HUES6 (cell line): ENCODE measurements at regions not wholly inside any gene's neighbourhood (a gene's known extent, or its start where the extent isn't known, plus 50 kb on each side); places are given as distances from the start of the nearest gene placed in this dataset.

Experiments used
- H3K27ac ChIP-seq: 2 replicates; pipeline ENCODE4 v1.7.0; 2013; ENCODE audit warnings: low read depth, mild to moderate bottlenecking, low read length, inconsistent platforms
- H3K27me3 ChIP-seq: 2 replicates; pipeline ENCODE4 v1.6.1; 2013; ENCODE audit warnings: low read length; ENCODE audit not compliant: control insufficient read depth, insufficient read depth
- H3K36me3 ChIP-seq: 2 replicates; pipeline ENCODE4 v1.6.1; 2013; ENCODE audit warnings: low read length; ENCODE audit not compliant: control insufficient read depth, insufficient read depth
- H3K4me1 ChIP-seq: 2 replicates; pipeline ENCODE4 v1.6.1; 2013; ENCODE audit warnings: low read length; ENCODE audit not compliant: control insufficient read depth, insufficient read depth
- H3K4me3 ChIP-seq: 2 replicates; pipeline ENCODE4 v1.5.1; 2013; ENCODE audit warnings: low read depth, low read length
- H3K9ac ChIP-seq: one replicate; pipeline ENCODE4 v1.6.1; 2013; ENCODE audit warnings: mild to moderate bottlenecking, low read length
- H3K9me3 ChIP-seq: 2 replicates; pipeline ENCODE4 v1.6.1; 2013; ENCODE audit warnings: low read depth, low read length; ENCODE audit not compliant: control insufficient read depth, insufficient read depth

- no peaks in the 10 kb centered on the region for H3K9me3 ChIP-seq
- H3K4me3 ChIP-seq: no peak overlapping the region
- no peaks in the 10 kb centered on the region for H3K27me3 ChIP-seq
- H3K9ac ChIP-seq: no peak overlapping the region
- no peaks in the 10 kb centered on the region for H3K36me3 ChIP-seq
- no peak overlapping the region for H3K27ac ChIP-seq
- no peaks in the 10 kb centered on the region for H3K4me1 ChIP-seq
Observed at GRCh38 chr17:79305768-79306423, 231.3 kb downstream of the ENGASE start.

- no peaks in the 10 kb centered on the region for H3K36me3 ChIP-seq
- H3K27ac ChIP-seq: no peak overlapping the region
- H3K4me1 ChIP-seq: no peaks in the 10 kb centered on the region
- no peaks in the 10 kb centered on the region for H3K9me3 ChIP-seq
- no peaks in the 10 kb centered on the region for H3K27me3 ChIP-seq
- no peak overlapping the region for H3K9ac ChIP-seq
- no peak overlapping the region for H3K4me3 ChIP-seq
Observed at GRCh38 chr17:79305376-79305767, 230.7 kb downstream of the ENGASE start.

GRCh38 chr17:79304884-79305283, 230.3 kb downstream of the ENGASE start:
- H3K9me3 ChIP-seq: no peaks in the 10 kb centered on the region
- H3K4me1 ChIP-seq: no peaks in the 10 kb centered on the region
- H3K27me3 ChIP-seq: no peaks in the 10 kb centered on the region
- H3K27ac ChIP-seq: no peak overlapping the region
- no peak overlapping the region for H3K4me3 ChIP-seq
- H3K36me3 ChIP-seq: no peaks in the 10 kb centered on the region
- no peak overlapping the region for H3K9ac ChIP-seq

- no peaks in the 10 kb centered on the region for H3K4me1 ChIP-seq
- H3K27ac ChIP-seq: no peak overlapping the region
- no peak overlapping the region for H3K9ac ChIP-seq
- H3K27me3 ChIP-seq: 0 out of 2 replicates have a peak, but pooled peaks cover under 1% of the 10 kb centered on the region
- no peaks in the 10 kb centered on the region for H3K9me3 ChIP-seq
- H3K4me3 ChIP-seq: no peak overlapping the region
- H3K36me3 ChIP-seq: no peaks in the 10 kb centered on the region
Observed at GRCh38 chr17:79303641-79304205, 229.1 kb downstream of the ENGASE start.

- Histone ChIP-seq H3K9ac (no peak overlapping the region), H3K27me3 (peaks cover 17% of the 10 kb centered on the region; the same call in 1 of the 2 replicates), H3K36me3 (no peaks in the 10 kb centered on the region), H3K4me3 (no peak overlapping the region), H3K27ac (no peak overlapping the region), H3K9me3 (no peaks in the 10 kb centered on the region), H3K4me1 (no peaks in the 10 kb centered on the region)
Observed at GRCh38 chr17:79301469-79301868, 226.8 kb downstream of the ENGASE start.

GRCh38 chr17:79299349-79299748, 224.7 kb downstream of the ENGASE start:
- H3K4me1 ChIP-seq: no peaks in the 10 kb centered on the region
- H3K9ac ChIP-seq: no peak overlapping the region
- H3K4me3 ChIP-seq: no peak overlapping the region
- H3K27me3 ChIP-seq: peaks cover 29% of the 10 kb centered on the region
- H3K9me3 ChIP-seq: no peaks in the 10 kb centered on the region
- no peaks in the 10 kb centered on the region for H3K36me3 ChIP-seq
- no peak overlapping the region for H3K27ac ChIP-seq

GRCh38 chr17:79298799-79299198, 224.2 kb downstream of the ENGASE start:
- H3K9me3 ChIP-seq: no peaks in the 10 kb centered on the region
- peaks cover 33% of the 10 kb centered on the region for H3K27me3 ChIP-seq
- no peak overlapping the region for H3K4me3 ChIP-seq
- H3K9ac ChIP-seq: no peak overlapping the region
- no peaks in the 10 kb centered on the region for H3K36me3 ChIP-seq
- H3K27ac ChIP-seq: no peak overlapping the region
- no peaks in the 10 kb centered on the region for H3K4me1 ChIP-seq

GRCh38 chr17:79296243-79296642, 221.6 kb downstream of the ENGASE start:
- no peaks in the 10 kb centered on the region for H3K36me3 ChIP-seq
- no peaks in the 10 kb centered on the region for H3K9me3 ChIP-seq
- no peak overlapping the region for H3K27ac ChIP-seq
- H3K4me1 ChIP-seq: no peaks in the 10 kb centered on the region
- no peak overlapping the region for H3K9ac ChIP-seq
- H3K4me3 ChIP-seq: no peak overlapping the region
- H3K27me3 ChIP-seq: peaks cover 50% of the 10 kb centered on the region

- Histone ChIP-seq H3K4me3 (no peak overlapping the region), H3K27me3 (peaks cover 58% of the 10 kb centered on the region), H3K27ac (no peak overlapping the region), H3K4me1 (no peaks in the 10 kb centered on the region), H3K9ac (no peak overlapping the region), H3K9me3 (no peaks in the 10 kb centered on the region), H3K36me3 (no peaks in the 10 kb centered on the region)
Observed at GRCh38 chr17:79295307-79295706, 220.7 kb downstream of the ENGASE start.

- H3K9ac ChIP-seq: no peak overlapping the region
- H3K4me3 ChIP-seq: no peak overlapping the region
- no peaks in the 10 kb centered on the region for H3K9me3 ChIP-seq
- no peaks in the 10 kb centered on the region for H3K4me1 ChIP-seq
- peaks cover 64% of the 10 kb centered on the region for H3K27me3 ChIP-seq
- H3K36me3 ChIP-seq: no peaks in the 10 kb centered on the region
- no peak overlapping the region for H3K27ac ChIP-seq
Observed at GRCh38 chr17:79294459-79295071, 219.9 kb downstream of the ENGASE start.

- H3K27ac ChIP-seq: no peak overlapping the region
- peaks cover 53% of the 10 kb centered on the region for H3K27me3 ChIP-seq
- no peak overlapping the region for H3K9ac ChIP-seq
- no peaks in the 10 kb centered on the region for H3K36me3 ChIP-seq
- H3K4me1 ChIP-seq: no peaks in the 10 kb centered on the region
- H3K4me3 ChIP-seq: no peak overlapping the region
- no peaks in the 10 kb centered on the region for H3K9me3 ChIP-seq
Observed at GRCh38 chr17:79292501-79292900, 217.9 kb downstream of the ENGASE start.
